ENCODE measurements at regions not wholly inside any gene's neighbourhood (a gene's known extent, or its start where the extent isn't known, plus 50 kb on each side); places are given as distances from the start of the nearest gene placed in this dataset.

DNA sequence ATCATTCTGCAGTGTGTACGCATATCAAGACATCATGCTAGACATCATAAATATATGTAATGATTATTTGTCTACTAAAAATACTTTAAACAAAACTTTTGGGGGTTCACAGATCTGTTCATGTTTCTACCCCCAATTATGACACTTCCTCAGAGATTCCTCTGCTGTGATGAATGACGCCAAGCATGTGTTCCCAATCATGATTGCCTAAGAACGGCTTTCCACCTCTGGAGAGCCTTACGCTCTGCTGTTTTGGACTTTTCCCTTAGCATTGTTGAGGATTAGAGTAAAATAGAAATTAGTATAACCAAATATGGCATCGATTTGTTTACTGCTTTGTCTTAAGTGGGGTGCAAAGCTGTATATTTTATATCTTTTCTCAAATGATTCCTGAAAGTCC lies 236.3 kb upstream of the IGFBP3 start:
- Histone ChIP-seq H3K27ac (ENCODE audit: low read depth, low read length) (no peak overlapping the region), H3K4me2 (ENCODE audit: insufficient read depth in 1 of 2, low read depth in 2 of 2, low read length in 2 of 2) (no peak overlapping the region), H3K27me3 (replicated peaks in 1 of 4; ENCODE audit: control insufficient read depth in 3 of 4, extremely low read depth in 1 of 4, insufficient read depth in 3 of 4, low read length in 3 of 4) (no peaks in the 10 kb centered on the region), H2AK5ac (ENCODE audit: low read depth, low read length) (no peak overlapping the region), H3K79me2 (ENCODE audit: control insufficient read depth in 1 of 2, insufficient read depth in 2 of 2, low read length in 2 of 2) (no peaks in the 10 kb centered on the region), H2BK5ac (ENCODE audit: low read depth, low read length) (no peak overlapping the region), H3K9me3 (ENCODE audit: insufficient read depth in 2 of 2, low read depth in 1 of 2, low read length in 1 of 2) (no peaks in the 10 kb centered on the region), H3K56ac (replicated peaks; ENCODE audit: insufficient read length, low read depth, low read length) (no peak overlapping the region), H4K5ac (ENCODE audit: insufficient read length, low read depth, low read length) (no peak overlapping the region), H3K23ac (ENCODE audit: insufficient read length) (no peak overlapping the region), H3K79me1 (ENCODE audit: low read depth, low read length) (no peaks in the 10 kb centered on the region), H3K23me2 (ENCODE audit: low read depth, low read length) (no peaks in the 10 kb centered on the region), H4K8ac (ENCODE audit: extremely low read depth, insufficient read depth, low read length) (no peak overlapping the region), H2AFZ (ENCODE audit: low read length) (no peak overlapping the region), H3K4me1 (replicated peaks in 1 of 4; ENCODE audit: control insufficient read depth in 3 of 4, insufficient read depth in 4 of 4, low read length in 3 of 4) (no peaks in the 10 kb centered on the region), H3K36me3 (ENCODE audit: control insufficient read depth in 2 of 4, insufficient read depth in 4 of 4, low read length in 3 of 4) (no peaks in the 10 kb centered on the region), H3K4ac (replicated peaks; ENCODE audit: insufficient read length, low read depth, low read length) (no peak overlapping the region), H3K4me3 (ENCODE audit: extremely low read depth in 1 of 4, insufficient read depth in 2 of 4, low read depth in 3 of 4, low read length in 4 of 4) (no peak overlapping the region), H2BK20ac (ENCODE audit: low read length) (no peak overlapping the region), H2BK12ac (ENCODE audit: low read depth, low read length) (no peak overlapping the region), H2BK15ac (ENCODE audit: low read length) (no peak overlapping the region), H2BK120ac (replicated peaks; ENCODE audit: low read depth, low read length) (no peak overlapping the region), H4K20me1 (replicated peaks in 1 of 2; ENCODE audit: control insufficient read depth in 1 of 2, insufficient read depth in 2 of 2, low read length in 2 of 2) (no peaks in the 10 kb centered on the region), H3K9ac (replicated peaks in 1 of 4; ENCODE audit: extremely low read depth in 1 of 4, low read depth in 3 of 4, low read length in 3 of 4) (no peak overlapping the region), H3K14ac (ENCODE audit: insufficient read length) (no peak overlapping the region), H3K18ac (ENCODE audit: extremely low read depth, low read length) (no peak overlapping the region), H4K91ac (replicated peaks; ENCODE audit: insufficient read length, low read length) (no peak overlapping the region)
- DNase-seq (ENCODE audit: low read depth in 1 of 2, low spot score in 2 of 2) = no peak
- 97% methylated on average over 5 of the region's 5 CpGs; no CpG with 5 or more reads in 1 of the 2 experiments for WGBS, 2 experiments (ENCODE audit: extremely low coverage in 1 of 2, insufficient coverage in 1 of 2, insufficient read length in 1 of 2, insufficient replicate concordance in 2 of 2, low coverage in 1 of 2, low lambda C conversion rate in 2 of 2, missing lambda C conversion rate in 1 of 2)
- CTCF ChIA-PET (ENCODE audit: partially characterized antibody) = interaction anchor here (3.4 kb wide), 1 partner anchor 235 kb away, joined by 12 read pairs; no protein-coding TSS in a partner anchor
- FAIRE-seq = no peak
- POLR2A ChIA-PET (ENCODE audit: partially characterized antibody) = no interaction called here
- TF ChIP-seq MAFK (IDR thresholded peaks at IDR 0.05; ENCODE audit: low read depth, low read length) (no peak), ATF3 (IDR thresholded peaks at IDR 0.05; ENCODE audit: insufficient read depth, low read depth, low read length) (no peak), RFX5 (IDR thresholded peaks at IDR 0.05; ENCODE audit: borderline replicate concordance, low read depth, low read length) (no peak), KDM1A (IDR thresholded peaks at IDR 0.05; ENCODE audit: borderline replicate concordance, low read length) (no peak), CHD2 (IDR thresholded peaks at IDR 0.05; ENCODE audit: low read length) (no peak), GTF2F1 (IDR thresholded peaks at IDR 0.05; ENCODE audit: borderline replicate concordance, low read depth, low read length) (no peak), POLR2A (IDR thresholded peaks at IDR 0.05; ENCODE audit: control extremely low read depth in 1 of 2, low read depth in 2 of 2, low read length in 2 of 2) (no peak), JUN (IDR thresholded peaks at IDR 0.05; ENCODE audit: low read depth, low read length) (no peak), EZH2 (IDR thresholded peaks at IDR 0.05; ENCODE audit: low read depth, low read length, severe bottlenecking) (no peak), USF2 (IDR thresholded peaks at IDR 0.05; ENCODE audit: low read length) (no peak)
- TF ChIP-seq, protein P1, sequence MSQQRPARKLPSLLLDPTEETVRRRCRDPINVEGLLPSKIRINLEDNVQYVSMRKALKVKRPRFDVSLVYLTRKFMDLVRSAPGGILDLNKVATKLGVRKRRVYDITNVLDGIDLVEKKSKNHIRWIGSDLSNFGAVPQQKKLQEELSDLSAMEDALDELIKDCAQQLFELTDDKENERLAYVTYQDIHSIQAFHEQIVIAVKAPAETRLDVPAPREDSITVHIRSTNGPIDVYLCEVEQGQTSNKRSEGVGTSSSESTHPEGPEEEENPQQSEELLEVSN (IDR thresholded peaks at IDR 0.05) = no peak

All from H1 (cell line).